ENCODE measurements at regions not wholly inside any gene's neighbourhood (a gene's known extent, or its start where the extent isn't known, plus 50 kb on each side); places are given as distances from the start of the nearest gene placed in this dataset.

GRCh38 chr13:91134803-91135184 lies 212.7 kb upstream of the MIR17HG start:
- DNase-seq (ENCODE audit: low spot score), result no peak

GRCh38 chr13:91135376-91135775 lies 212.1 kb upstream of the MIR17HG start:
- no peak for DNase-seq (ENCODE audit: low spot score)

GRCh38 chr13:91135968-91136367 lies 211.5 kb upstream of the MIR17HG start:
- no peak for DNase-seq (ENCODE audit: low spot score)

- no peak for DNase-seq (ENCODE audit: low spot score)
Measured at GRCh38 chr13:91136806-91137205, 210.7 kb upstream of the MIR17HG start.

GRCh38 chr13:91139232-91139631 lies 208.3 kb upstream of the MIR17HG start:
- no peak for DNase-seq (ENCODE audit: low spot score)

GRCh38 chr13:91141543-91142061 lies 205.9 kb upstream of the MIR17HG start:
- no peak for DNase-seq (ENCODE audit: low spot score)

GRCh38 chr13:91142572-91142971 lies 204.9 kb upstream of the MIR17HG start:
- no peak for DNase-seq (ENCODE audit: low spot score)

GRCh38 chr13:91144054-91144453 lies 203.4 kb upstream of the MIR17HG start:
- DNase-seq (ENCODE audit: low spot score), result no peak

GRCh38 chr13:91144486-91144885 lies 203.0 kb upstream of the MIR17HG start:
- no peak for DNase-seq (ENCODE audit: low spot score)

GRCh38 chr13:91145571-91146205 lies 201.8 kb upstream of the MIR17HG start:
- no peak for DNase-seq (ENCODE audit: low spot score)

GRCh38 chr13:91146601-91147000 lies 200.9 kb upstream of the MIR17HG start:
- DNase-seq (ENCODE audit: low spot score), result no peak

GRCh38 chr13:91148098-91148497 lies 199.4 kb upstream of the MIR17HG start:
- DNase-seq (ENCODE audit: low spot score), result no peak

- DNase-seq (ENCODE audit: low spot score), result no peak
Measured at GRCh38 chr13:91151921-91152320, 195.6 kb upstream of the MIR17HG start.

- no peak for DNase-seq (ENCODE audit: low spot score)
Measured at GRCh38 chr13:91153372-91153771, 194.1 kb upstream of the MIR17HG start.

- no peak for DNase-seq (ENCODE audit: low spot score)
Measured at GRCh38 chr13:91154558-91155353, 192.7 kb upstream of the MIR17HG start.

GRCh38 chr13:91155512-91156114 lies 191.9 kb upstream of the MIR17HG start:
- no peak for DNase-seq (ENCODE audit: low spot score)

- no peak for DNase-seq (ENCODE audit: low spot score)
Measured at GRCh38 chr13:91157273-91158016, 190.0 kb upstream of the MIR17HG start.

- no peak for DNase-seq (ENCODE audit: low spot score)
Measured at GRCh38 chr13:91158017-91158395, 189.5 kb upstream of the MIR17HG start.

- DNase-seq (ENCODE audit: low spot score), result no peak
Measured at GRCh38 chr13:91162180-91162579, 185.3 kb upstream of the MIR17HG start.

- no peak for DNase-seq (ENCODE audit: low spot score)
Measured at GRCh38 chr13:91162589-91162988, 184.9 kb upstream of the MIR17HG start.

- DNase-seq (ENCODE audit: low spot score), result no peak
Measured at GRCh38 chr13:91165758-91166157, 181.7 kb upstream of the MIR17HG start.

GRCh38 chr13:91166714-91167511 lies 180.6 kb upstream of the MIR17HG start:
- DNase-seq (ENCODE audit: low spot score), result no peak

Data from activated CD4-positive, alpha-beta T cell treated with anti-CD3 and anti-CD28 coated beads, Interleukin-2, Interleukin-4, amounts not matched to agents 100 ng/mL and 50 ng/mL, durations not matched to agents 16 hours and 8 hours (primary cell).